Retinal pigment epithelial cell (primary cell): ENCODE measurements at regions not wholly inside any gene's neighbourhood (a gene's known extent, or its start where the extent isn't known, plus 50 kb on each side); places are given as distances from the start of the nearest gene placed in this dataset.

Experiments
- DNase-seq: peaks from one replicate; pipeline ENCODE4 v3.0.0-alpha.2; 2010; ENCODE audit warnings: low read depth
- H3K4me3 ChIP-seq: 2 replicates; pipeline ENCODE4 v1.5.1; 2011; ENCODE audit warnings: mild to moderate bottlenecking, low read length, control low read depth, moderate library complexity
- TF ChIP-seq, protein P1 (sequence below): conservative IDR thresholded peaks from 2 replicates; pipeline ENCODE4 v1.5.1; 2011; ENCODE audit warnings: low read depth, low read length, control low read depth, inconsistent platforms

DNA sequence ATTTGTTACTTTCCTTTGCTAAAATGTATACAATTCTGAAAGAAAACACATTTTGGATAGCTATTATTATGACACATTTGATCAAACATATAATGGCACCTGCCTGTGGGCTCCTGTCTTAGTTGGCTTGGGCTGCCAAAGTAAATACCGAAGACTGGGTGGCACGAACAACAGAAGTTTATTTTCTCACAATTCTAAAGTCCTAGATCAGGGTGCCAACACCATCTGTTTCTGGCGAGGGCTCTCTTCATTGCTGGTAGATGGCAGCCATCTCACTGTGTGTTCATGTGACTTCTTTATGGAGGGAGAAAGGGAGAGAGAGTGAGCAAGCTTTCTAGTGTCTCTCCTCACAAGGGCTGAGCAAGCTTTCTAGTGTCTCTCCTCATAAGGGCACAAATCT is 195.8 kb upstream of the FAM3C start:
- DNase-seq, result no peak
- no peak overlapping the region for H3K4me3 ChIP-seq
- TF ChIP-seq, protein P1, sequence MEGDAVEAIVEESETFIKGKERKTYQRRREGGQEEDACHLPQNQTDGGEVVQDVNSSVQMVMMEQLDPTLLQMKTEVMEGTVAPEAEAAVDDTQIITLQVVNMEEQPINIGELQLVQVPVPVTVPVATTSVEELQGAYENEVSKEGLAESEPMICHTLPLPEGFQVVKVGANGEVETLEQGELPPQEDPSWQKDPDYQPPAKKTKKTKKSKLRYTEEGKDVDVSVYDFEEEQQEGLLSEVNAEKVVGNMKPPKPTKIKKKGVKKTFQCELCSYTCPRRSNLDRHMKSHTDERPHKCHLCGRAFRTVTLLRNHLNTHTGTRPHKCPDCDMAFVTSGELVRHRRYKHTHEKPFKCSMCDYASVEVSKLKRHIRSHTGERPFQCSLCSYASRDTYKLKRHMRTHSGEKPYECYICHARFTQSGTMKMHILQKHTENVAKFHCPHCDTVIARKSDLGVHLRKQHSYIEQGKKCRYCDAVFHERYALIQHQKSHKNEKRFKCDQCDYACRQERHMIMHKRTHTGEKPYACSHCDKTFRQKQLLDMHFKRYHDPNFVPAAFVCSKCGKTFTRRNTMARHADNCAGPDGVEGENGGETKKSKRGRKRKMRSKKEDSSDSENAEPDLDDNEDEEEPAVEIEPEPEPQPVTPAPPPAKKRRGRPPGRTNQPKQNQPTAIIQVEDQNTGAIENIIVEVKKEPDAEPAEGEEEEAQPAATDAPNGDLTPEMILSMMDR, result no peak

DNA sequence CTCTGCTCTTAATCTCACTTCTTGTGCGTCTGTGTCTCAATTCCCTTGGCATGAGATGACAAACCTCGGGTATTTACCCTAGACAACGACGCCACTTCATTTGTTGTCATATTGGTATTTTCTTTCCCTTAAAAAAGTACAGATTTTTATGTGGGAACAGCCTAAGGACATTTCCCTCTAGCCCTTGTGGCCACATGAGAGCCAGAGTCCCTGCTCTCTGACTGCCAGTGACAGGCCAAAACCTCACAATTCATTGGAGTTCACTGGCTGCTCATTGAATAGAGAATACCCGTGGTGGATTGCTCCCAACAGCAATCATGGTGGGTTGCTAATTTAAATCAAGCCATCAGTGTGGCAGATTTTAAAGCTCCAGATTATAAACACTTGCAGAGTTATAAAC is 191.3 kb upstream of the FAM3C start:
- H3K4me3 ChIP-seq, result no peak overlapping the region
- no peak for DNase-seq
- TF ChIP-seq, protein P1, result no peak

DNA sequence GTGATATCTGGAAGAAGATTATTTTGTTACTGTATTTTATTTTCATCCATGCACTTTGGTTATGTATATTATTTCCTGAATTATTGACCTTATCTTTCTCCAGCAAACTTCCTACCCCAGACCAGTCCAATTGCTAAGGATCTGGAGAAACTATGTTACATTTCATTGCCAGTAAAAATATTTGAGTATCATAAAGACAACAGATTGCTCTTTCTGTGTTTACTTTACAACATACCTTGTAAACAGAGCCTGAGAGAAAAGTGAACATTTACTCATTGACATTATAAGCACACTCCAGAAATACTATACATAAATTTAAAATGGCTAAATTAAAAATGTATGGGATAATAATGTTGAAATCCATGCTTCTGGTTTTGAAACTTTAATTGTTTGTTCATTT is 186.2 kb upstream of the FAM3C start:
- no peak overlapping the region for H3K4me3 ChIP-seq
- DNase-seq, result no peak
- TF ChIP-seq, protein P1, result no peak

DNA sequence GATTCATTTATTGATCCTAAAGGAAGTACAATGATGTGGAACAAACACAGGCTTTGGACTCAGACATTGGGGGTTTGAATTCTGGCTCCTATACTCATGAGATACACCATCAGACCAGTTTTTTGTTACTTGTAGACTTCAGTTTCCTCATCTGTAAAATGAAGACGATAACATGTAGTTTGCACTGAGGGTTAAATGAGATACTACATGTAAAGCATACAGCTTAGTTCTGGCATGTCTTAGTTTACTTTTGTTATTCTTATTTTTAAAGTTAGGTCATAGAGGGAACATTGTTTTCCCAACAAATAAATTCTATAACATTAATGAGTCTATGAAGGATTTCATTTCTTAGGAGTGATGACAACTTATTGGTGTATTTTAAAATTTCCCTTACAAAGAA is 183.5 kb upstream of the FAM3C start:
- no peak for DNase-seq
- TF ChIP-seq, protein P1, result no peak
- no peak overlapping the region for H3K4me3 ChIP-seq

DNA sequence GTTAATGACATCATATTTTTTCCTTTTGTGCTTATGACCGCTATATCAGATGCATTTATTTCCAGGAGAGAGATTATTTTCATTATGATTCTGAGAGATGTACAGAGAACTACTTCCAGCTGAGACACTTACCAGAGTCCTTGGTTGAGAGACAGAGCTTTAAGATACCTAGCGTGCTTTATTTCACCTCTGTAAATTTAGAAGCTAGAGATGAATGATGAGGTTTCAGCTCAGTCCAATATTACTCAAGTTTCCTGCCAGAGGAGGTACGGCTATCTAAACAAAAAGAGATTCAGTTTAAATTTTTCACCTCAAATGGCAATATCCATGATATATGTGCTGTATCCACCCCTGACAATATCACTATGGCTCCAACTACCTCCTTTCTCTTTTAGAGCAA is 182.6 kb upstream of the FAM3C start:
- no peak overlapping the region for H3K4me3 ChIP-seq
- DNase-seq, result no peak
- TF ChIP-seq, protein P1, result no peak

DNA sequence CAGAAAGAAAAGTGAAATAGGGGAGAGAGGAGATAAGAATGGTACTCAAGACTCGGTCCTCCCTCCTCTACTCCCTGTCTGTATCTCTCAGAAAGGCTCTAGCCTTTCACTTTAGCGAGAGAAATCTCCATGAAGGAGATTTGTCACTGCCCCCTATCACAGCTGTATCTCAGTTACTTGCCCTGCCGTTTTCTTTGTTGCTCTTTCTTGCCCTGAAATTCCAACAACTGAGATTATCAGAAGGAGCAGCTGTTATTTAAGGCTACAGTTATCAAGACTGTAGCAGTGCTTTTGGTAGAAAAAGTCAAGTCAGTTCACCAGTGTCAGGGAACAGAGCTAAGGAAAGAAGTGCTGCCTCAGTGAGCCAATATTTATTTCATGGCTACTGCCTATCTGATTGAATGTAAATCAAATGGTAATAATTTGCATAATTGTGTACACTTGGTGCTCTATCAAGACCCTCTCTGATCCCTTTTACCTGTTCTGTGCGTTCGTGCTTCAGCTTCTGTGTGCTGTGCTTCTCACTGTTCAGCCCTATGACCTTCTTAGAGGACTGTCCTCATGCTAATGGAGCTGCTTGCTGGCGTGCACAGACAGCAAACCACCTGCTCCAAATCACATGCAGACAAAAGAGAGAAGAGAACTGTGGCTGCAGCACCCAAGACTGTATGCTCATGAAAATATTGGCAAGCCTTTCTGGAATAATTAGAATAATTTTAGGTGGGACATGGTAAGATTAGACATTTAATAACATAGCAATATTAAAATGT is 180.2 kb upstream of the FAM3C start:
- DNase-seq, result no peak
- TF ChIP-seq, protein P1, result no peak
- no peak overlapping the region for H3K4me3 ChIP-seq

DNA sequence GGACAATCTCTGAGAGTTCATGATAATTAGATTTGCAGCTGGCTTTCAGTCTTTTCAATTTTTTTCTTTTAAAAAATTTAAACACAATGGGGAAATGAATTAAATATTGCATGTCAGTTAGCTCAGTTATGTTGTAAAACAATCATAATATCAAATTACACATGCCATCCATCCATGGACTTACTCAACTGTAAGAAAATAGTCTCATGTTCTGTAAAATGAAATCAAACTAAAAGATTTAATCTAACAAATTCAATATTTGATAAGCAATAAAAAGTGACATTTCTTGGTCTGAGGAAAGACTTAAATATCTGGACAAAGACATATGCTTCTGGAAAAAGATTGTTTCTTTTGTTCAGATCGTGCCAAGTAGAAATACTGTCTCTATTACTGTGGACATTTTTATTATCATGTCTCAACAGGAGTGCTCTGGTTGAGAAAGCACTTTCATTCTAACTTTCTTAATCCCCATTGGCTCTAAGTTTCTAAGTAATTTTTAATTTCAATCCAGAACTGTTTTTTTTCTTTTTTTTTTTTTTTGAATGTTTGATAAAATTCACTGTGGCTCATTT is 179.2 kb upstream of the FAM3C start:
- H3K4me3 ChIP-seq, result no peak overlapping the region
- TF ChIP-seq, protein P1, result no peak
- no peak for DNase-seq
